Common myeloid progenitor, CD34-positive (primary cell): ENCODE measurements at regions not wholly inside any gene's neighbourhood (a gene's known extent, or its start where the extent isn't known, plus 50 kb on each side); places are given as distances from the start of the nearest gene placed in this dataset.

ENCODE experiments used
- CTCF ChIA-PET: fragments of 350-600 bp; sonication (Branson Sonifier 250); formaldehyde crosslinking; loops from one replicate; lab custom pipeline; 2021; ENCODE audit warnings: antibody characterized with exemption; lab: Charles Lee
- POLR2A ChIA-PET: fragments of 350-600 bp; sonication (Branson Sonifier 250); formaldehyde crosslinking; loops from one replicate; lab custom pipeline; 2021; ENCODE audit warnings: antibody characterized with exemption; lab: Charles Lee
- DNase-seq, 3 donors: peaks; one replicate each; pipeline versions ENCODE4 v3.0.0 to v3.0.0-alpha.2; 2013
- H3K27ac ChIP-seq, 2 experiments: 1 replicate in 1 of 2; 2 replicates in 1 of 2; pipeline ENCODE4 v1.7.0; 2013; ENCODE audit warnings: inconsistent platforms in 2 of 2, low read length in 2 of 2, mild to moderate bottlenecking in 2 of 2, low read depth in 1 of 2, moderate library complexity in 1 of 2; ENCODE audit not compliant: severe bottlenecking in 2 of 2, insufficient read depth in 1 of 2, poor library complexity in 1 of 2
- H3K27me3 ChIP-seq, 5 experiments: replicated peaks in 2 of 5; 1 replicate in 3 of 5; 2 replicates in 2 of 5; pipeline versions ENCODE4 v1.6.1 to v1.7.0; 2013; ENCODE audit warnings: low read length in 4 of 5, mild to moderate bottlenecking in 2 of 5, moderate library complexity in 2 of 5, inconsistent platforms in 1 of 5; ENCODE audit not compliant: insufficient read depth in 5 of 5, control insufficient read depth in 4 of 5
- H3K36me3 ChIP-seq, 4 experiments: 1 replicate in 2 of 4; 2 replicates in 2 of 4; pipeline versions ENCODE4 v1.6.1 to v1.7.0; 2013; ENCODE audit warnings: low read length in 3 of 4, control low read depth in 1 of 4, mild to moderate bottlenecking in 1 of 4; ENCODE audit not compliant: control insufficient read depth in 4 of 4, insufficient read depth in 4 of 4
- H3K4me1 ChIP-seq, 4 experiments: 1 replicate in 3 of 4; 2 replicates in 1 of 4; pipeline versions ENCODE4 v1.6.1 to v1.7.1; 2013; ENCODE audit warnings: low read length in 3 of 4, mild to moderate bottlenecking in 3 of 4, control low read depth in 1 of 4, inconsistent platforms in 1 of 4, moderate library complexity in 1 of 4; ENCODE audit not compliant: control insufficient read depth in 4 of 4, insufficient read depth in 4 of 4; ENCODE audit errors: control extremely low read depth in 1 of 4
- H3K4me3 ChIP-seq, 7 experiments: 1 replicate in 4 of 7; 2 replicates in 3 of 7; pipeline versions ENCODE4 v1.5.1 to v1.7.0; 2013; ENCODE audit warnings: mild to moderate bottlenecking in 7 of 7, low read length in 6 of 7, moderate library complexity in 6 of 7, inconsistent platforms in 2 of 7, low read depth in 2 of 7, control low read depth in 1 of 7; ENCODE audit not compliant: insufficient read depth in 4 of 7, control insufficient read depth in 1 of 7; ENCODE audit errors: extremely low read depth in 1 of 7
- H3K9me3 ChIP-seq, 5 experiments: 1 replicate in 4 of 5; 2 replicates in 1 of 5; pipeline versions ENCODE4 v1.6.1 to v1.7.1; 2013; ENCODE audit warnings: low read length in 4 of 5, mild to moderate bottlenecking in 2 of 5, inconsistent platforms in 1 of 5, low read depth in 1 of 5, moderate library complexity in 1 of 5; ENCODE audit not compliant: control insufficient read depth in 4 of 5, insufficient read depth in 2 of 5; ENCODE audit errors: control extremely low read depth in 1 of 5
- WGBS: methylation state at CpG from one replicate; pipeline ENCODE4 v1.1.5; 2013; ENCODE audit not compliant: insufficient coverage; 5-methylcytosine and 5-hydroxymethylcytosine counted together

DNA sequence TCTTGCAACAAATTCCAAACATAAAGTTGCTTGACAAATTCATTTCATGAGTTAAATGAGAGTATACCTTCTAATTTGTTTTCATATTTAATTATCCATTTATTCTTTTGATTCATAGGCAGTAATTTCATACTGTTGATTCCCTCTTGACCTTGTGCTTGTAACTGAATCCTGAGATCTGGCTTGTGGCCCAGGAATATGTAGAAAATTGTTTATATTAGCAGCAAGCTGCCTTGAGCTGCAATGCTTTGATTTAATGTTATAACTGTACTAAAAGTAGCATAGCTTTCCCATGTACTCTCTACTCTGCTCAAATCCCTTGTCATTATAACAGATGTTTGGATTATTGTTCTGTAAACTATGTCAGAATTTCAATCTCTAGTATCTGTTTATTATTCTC lies 780.7 kb downstream of the NR2F1-AS1 start:
- Histone ChIP-seq H3K27ac (no peak overlapping the region), H3K9me3 (peaks cover 0 to 5% (median 0%) of the 10 kb centered on the region in 5 experiments), H3K36me3 (no peaks in the 10 kb centered on the region), H3K27me3 (no peaks in the 10 kb centered on the region), H3K4me1 (no peaks in the 10 kb centered on the region), H3K4me3 (no peak overlapping the region)
- DNase-seq, result no peak
- CTCF ChIA-PET, result no interaction called here
- POLR2A ChIA-PET, result no interaction called here

- H3K9me3 ChIP-seq, result peaks cover 0 to 7% (median 0%) of the 10 kb centered on the region in 5 experiments
- 96% methylated on average over 3 of the region's 3 CpGs for WGBS
- H3K27me3 ChIP-seq, result no peaks in the 10 kb centered on the region
- no peak overlapping the region for H3K4me3 ChIP-seq
- DNase-seq, result no peak
- ChIA-PET CTCF (no interaction called here), POLR2A (no interaction called here)
- H3K27ac ChIP-seq, result no peak overlapping the region
- no peaks in the 10 kb centered on the region for H3K4me1 ChIP-seq
- no peaks in the 10 kb centered on the region for H3K36me3 ChIP-seq
Measured at GRCh38 chr5:92795633-92796032, 785.4 kb downstream of the NR2F1-AS1 start.

DNA sequence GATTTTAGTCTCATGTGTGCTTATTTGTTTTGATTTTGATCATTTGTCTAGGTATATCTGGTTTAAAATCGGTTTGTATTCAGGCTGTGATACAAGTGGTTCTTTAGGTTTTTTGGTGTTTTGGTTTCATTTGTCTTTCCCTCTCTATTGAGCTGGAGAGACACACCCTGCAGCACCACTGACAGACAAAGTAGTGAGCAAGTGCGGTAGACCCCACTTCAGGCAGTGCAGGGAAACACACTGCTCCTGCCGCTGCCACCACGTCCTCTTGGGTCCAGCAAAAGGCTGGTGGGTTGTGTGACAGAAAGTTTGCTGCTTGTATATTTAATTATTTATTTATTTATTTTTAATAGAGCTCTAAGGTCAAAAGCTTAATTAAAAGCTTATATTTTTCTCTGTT lies 801.0 kb downstream of the NR2F1-AS1 start:
- no peaks in the 10 kb centered on the region for H3K4me1 ChIP-seq
- POLR2A ChIA-PET, result no interaction called here
- CTCF ChIA-PET, result no interaction called here
- H3K4me3 ChIP-seq, result no peak overlapping the region
- no peaks in the 10 kb centered on the region for H3K9me3 ChIP-seq
- no peaks in the 10 kb centered on the region for H3K36me3 ChIP-seq
- no CpG with 5 or more reads among the region's 4 CpGs for WGBS
- no peak overlapping the region for H3K27ac ChIP-seq
- H3K27me3 ChIP-seq, result no peaks in the 10 kb centered on the region
- DNase-seq, result no peak

- CTCF ChIA-PET, result no interaction called here
- POLR2A ChIA-PET, result no interaction called here
- no peaks in the 10 kb centered on the region for H3K36me3 ChIP-seq
Measured at GRCh38 chr5:92779536-92779935, 801.5 kb downstream of the NR2F1-AS1 start.

GRCh38 chr5:92778261-92778660 lies 802.8 kb downstream of the NR2F1-AS1 start:
- Histone ChIP-seq H3K4me1 (no peaks in the 10 kb centered on the region), H3K4me3 (no peak overlapping the region), H3K36me3 (no peaks in the 10 kb centered on the region), H3K27ac (no peak overlapping the region), H3K27me3 (no peaks in the 10 kb centered on the region), H3K9me3 (no peaks in the 10 kb centered on the region)
- ChIA-PET CTCF (no interaction called here), POLR2A (no interaction called here)
- WGBS, result no CpG with 5 or more reads among the region's 3 CpGs
- no peak for DNase-seq

More at GRCh38 chr5:92779536-92779935, 801.5 kb downstream of the NR2F1-AS1 start:
- H3K9me3 ChIP-seq, result no peaks in the 10 kb centered on the region
- no peak overlapping the region for H3K4me3 ChIP-seq
- no peaks in the 10 kb centered on the region for H3K27me3 ChIP-seq
- H3K4me1 ChIP-seq, result no peaks in the 10 kb centered on the region
- no peak for DNase-seq
- no peak overlapping the region for H3K27ac ChIP-seq

- H3K27me3 ChIP-seq, result no peaks in the 10 kb centered on the region
- H3K4me1 ChIP-seq, result no peaks in the 10 kb centered on the region
- ChIA-PET POLR2A (no interaction called here), CTCF (no interaction called here)
- H3K27ac ChIP-seq, result no peak overlapping the region
- no peaks in the 10 kb centered on the region for H3K36me3 ChIP-seq
- no peak for DNase-seq
- H3K4me3 ChIP-seq, result no peak overlapping the region
- WGBS, result no CpG with 5 or more reads among the region's 1 CpG
- no peaks in the 10 kb centered on the region for H3K9me3 ChIP-seq
Measured at GRCh38 chr5:92777421-92777820, 803.6 kb downstream of the NR2F1-AS1 start.

DNA sequence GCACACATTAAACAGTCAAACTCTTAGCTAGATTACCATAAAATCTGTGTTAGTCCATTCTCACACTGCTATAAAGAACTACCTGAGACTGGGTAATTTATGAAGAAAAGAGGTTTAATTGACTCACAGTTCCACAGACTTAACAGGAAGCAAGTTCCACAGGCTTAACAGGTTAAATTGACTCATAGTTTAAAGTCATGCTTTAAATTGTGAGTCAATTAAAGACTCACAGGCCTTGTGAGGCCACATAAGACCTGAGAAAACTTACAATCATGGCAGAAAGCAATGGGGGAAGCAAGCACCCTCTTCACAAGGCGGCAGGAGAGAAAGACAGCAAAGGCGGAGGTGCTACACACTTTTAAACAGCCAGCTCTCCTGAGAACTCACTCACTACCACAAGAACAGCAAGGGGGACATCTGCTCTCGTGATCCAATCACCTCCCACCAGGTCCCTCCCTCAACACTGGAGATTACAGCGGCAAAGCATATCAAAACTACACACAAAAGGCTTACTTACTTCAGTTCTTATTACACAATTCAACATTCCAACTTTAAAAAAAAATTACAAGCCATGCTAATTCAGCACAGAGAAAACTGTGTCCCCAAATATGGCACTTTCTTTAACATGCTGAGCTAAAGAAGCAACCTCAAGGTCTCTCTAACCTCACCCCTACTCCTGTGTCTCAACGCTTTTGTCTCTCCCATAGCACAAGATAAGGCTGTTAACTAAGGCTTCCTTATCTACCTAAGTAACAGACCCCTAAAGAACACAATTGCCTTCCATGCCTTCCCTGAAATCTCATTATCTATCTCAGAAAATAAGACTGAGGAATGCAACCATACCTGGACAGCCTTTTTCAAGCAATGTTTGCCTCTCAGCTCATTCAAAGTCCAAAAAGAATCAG lies 805.1 kb downstream of the NR2F1-AS1 start:
- no peaks in the 10 kb centered on the region for H3K27me3 ChIP-seq
- no peak overlapping the region for H3K27ac ChIP-seq
- ChIA-PET CTCF (no interaction called here), POLR2A (no interaction called here)
- no peak overlapping the region for H3K4me3 ChIP-seq
- no peaks in the 10 kb centered on the region for H3K9me3 ChIP-seq
- H3K4me1 ChIP-seq, result no peaks in the 10 kb centered on the region
- no peaks in the 10 kb centered on the region for H3K36me3 ChIP-seq
- DNase-seq, result no peak
- 84% methylated on average over 4 of the region's 5 CpGs for WGBS
